RPMI8226 (cell line): ENCODE measurements at regions not wholly inside any gene's neighbourhood (a gene's known extent, or its start where the extent isn't known, plus 50 kb on each side); places are given as distances from the start of the nearest gene placed in this dataset.
"Not testable (repeated sequence)": the region's sequence is repeated elsewhere in the genome, so short reads cannot be mapped to it uniquely, and the experiment has no call there.

Experiments used
- DNase-seq: peaks from one replicate; pipeline ENCODE4 v3.0.0-alpha.2; 2015

DNA sequence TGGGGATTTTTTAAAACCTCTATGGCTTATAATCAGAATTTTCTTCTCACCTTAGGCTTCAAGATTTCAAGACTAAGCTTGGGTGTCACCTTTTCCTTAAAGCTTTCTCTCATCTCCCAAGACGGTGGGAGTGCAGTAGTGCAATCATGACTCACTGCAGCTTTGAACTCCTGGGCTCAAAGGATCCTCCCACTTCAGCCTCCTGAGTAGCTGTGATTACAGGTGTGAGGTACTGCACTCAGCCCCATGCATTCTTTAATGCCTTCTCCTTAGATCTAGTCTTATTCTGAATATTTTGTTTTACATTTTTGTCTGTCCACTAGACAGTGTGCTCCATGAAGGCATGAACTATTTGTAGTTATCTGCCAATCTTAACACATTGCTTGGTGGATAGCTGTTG lies 55.7 kb upstream of the FAT3 start:
- DNase-seq: no peak

DNA sequence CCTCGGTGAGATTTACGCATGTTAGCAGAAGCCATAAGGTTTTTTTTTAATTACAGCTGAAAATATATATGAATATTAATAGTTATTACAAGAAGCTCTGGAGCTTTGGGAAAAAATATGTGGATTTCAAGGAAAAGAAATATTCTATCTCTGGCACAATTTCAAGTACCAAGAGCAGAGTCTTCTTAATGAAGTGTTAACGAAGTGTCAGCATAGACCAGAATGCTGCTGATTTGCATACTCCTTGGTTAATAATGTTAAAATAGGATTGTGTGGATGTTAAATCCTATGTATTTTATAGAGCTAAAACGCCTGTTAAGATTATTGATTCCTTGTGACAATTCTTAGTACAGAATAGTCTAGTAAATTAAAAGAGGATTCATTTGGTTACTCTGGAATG lies 57.0 kb upstream of the FAT3 start:
- DNase-seq: no peak

GRCh38 chr11:92166335-92166734 lies 58.3 kb upstream of the FAT3 start:
- DNase-seq: no peak

DNA sequence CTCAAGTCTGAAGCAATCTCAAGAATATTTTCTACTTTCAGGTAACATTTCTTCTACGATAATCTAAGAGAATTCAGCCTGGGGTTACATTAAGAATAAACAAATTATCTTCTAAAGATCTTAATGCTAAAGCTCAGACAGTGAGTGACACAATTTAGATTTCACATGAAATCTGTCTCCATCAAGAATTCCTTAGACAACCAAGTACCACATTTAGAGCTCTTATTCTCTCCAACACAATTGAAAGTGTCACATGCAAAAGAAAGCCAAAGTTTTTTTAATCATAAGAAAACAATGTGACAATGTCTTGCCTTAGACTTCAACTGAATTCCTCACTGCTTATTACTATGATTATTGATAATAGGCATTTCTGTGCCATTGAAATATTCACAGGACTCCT lies 60.7 kb upstream of the FAT3 start:
- DNase-seq: no peak

DNA sequence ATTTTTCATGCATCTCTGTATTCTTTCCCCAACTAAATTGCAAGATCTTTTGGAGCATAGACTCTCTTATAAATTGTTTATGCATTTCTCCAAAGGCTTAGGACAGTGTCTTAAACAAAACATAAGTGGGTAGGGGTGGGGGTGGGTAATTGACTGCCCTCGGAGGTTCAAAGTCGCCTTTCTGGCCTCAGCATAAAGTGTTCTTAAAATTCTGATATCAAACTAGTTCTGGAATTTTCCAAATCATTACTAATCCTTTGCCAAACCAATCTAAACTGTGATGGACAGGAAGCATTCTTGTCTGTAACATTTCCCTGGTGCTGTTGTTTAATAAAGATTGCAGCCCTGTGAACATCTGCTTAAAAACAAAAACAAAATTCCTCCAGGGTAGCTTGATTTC lies 61.8 kb upstream of the FAT3 start:
- DNase-seq: no peak

- DNase-seq: no peak
These were observed 64.7 kb upstream of the FAT3 start for GRCh38 chr11:92159931-92160330.

- not testable (repeated sequence) for DNase-seq
These were observed 67.2 kb upstream of the FAT3 start for GRCh38 chr11:92157390-92157789.

GRCh38 chr11:92154611-92155010 lies 70.0 kb upstream of the FAT3 start:
- no peak for DNase-seq

DNA sequence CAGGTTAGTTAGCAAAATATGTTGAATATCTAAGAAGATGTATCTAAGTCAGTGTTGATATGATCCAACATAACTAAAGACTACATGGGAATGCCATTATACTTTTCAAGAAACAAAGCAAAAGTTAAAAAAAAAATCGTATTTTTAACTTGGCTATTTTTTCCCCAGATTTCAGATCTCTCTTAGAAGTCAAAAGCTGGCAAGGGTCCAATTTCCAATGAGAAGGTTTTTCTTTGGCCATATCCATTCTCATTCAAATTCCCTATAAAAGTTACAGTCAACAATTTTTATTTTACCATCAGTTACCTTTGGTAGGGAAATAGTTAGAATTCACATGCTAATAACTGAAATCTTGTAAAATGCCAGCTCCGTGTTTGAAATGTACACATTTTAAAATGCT lies 70.5 kb upstream of the FAT3 start:
- DNase-seq: no peak

- DNase-seq: no peak
These were observed 71.1 kb upstream of the FAT3 start for GRCh38 chr11:92153542-92153941.

- peak; percentile 5 for DNase-seq
These were observed 72.4 kb upstream of the FAT3 start for GRCh38 chr11:92152245-92152644.

GRCh38 chr11:92149996-92150395 lies 74.6 kb upstream of the FAT3 start:
- DNase-seq: no peak

GRCh38 chr11:92141725-92142124 lies 82.9 kb upstream of the FAT3 start:
- DNase-seq: no peak

- no peak for DNase-seq
These were observed 83.5 kb upstream of the FAT3 start for GRCh38 chr11:92141159-92141558.

GRCh38 chr11:92140021-92140420 lies 84.6 kb upstream of the FAT3 start:
- no peak for DNase-seq

- no peak for DNase-seq
These were observed 86.3 kb upstream of the FAT3 start for GRCh38 chr11:92138296-92138695.

DNA sequence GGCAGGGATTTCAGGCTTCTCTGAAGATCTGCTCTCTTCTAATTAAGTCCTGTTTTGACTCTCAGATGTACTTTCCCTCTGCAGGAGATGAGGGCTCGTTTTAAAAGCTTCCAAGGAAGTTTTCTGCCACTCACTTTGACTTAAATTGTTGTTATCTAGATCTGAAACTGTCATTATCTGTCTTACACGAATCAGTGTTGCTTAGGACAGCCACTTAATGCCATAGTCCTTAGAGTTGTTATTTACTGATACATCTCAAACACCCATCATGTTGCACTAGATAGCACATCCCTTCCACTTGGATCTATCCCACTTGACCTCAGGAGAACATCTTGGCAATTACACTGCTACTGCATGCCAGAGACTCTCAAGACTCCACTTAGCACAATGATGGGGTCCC lies 86.9 kb upstream of the FAT3 start:
- DNase-seq: no peak

DNA sequence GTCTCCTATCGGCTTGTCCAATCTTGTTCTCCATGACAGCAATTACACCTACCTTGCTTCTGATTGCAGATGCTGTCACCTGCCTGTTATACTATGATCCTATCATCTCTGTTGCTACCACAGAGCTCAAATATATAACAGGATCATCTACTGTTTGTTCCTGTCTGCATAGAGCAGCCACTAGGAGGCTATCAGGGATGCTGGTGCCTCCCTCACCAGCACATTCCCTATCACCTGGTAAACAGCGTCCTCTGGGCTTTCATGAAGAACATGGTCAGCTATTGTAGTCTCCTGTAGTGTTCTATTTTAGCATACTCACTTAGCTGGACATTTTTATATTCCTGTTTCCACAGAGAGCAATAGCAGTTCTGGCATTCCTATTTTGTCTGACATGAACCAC lies 87.8 kb upstream of the FAT3 start:
- DNase-seq: no peak

DNA sequence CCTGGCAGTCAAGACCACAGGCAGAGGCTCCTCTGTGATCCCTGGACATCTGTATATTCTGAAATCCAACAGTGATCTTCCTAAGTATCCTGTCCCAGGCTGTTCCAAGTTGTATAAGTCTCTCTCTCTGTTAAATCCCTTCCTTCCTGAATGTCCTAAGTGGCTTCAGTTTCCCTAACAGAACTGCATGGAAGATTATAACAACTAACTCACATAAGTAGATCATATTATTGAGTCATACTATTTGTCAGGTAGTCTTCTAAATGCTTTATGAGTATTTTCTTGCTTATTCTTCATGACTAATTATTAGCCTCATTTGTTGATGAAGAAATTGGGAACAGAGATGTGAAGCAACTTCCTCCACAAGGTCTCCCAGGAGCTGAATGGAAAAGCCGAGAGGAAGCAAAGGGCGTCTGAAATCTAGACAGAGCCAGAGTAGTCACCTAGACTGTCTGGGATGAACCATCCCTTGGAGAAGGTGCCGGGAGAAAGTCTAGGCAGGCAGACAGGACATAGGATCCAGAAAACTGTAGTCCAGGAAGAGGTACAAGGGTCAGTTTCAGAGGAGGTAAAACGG lies 93.2 kb upstream of the FAT3 start:
- no peak for DNase-seq

- no peak for DNase-seq
These were observed 94.2 kb upstream of the FAT3 start for GRCh38 chr11:92130421-92130831.

DNA sequence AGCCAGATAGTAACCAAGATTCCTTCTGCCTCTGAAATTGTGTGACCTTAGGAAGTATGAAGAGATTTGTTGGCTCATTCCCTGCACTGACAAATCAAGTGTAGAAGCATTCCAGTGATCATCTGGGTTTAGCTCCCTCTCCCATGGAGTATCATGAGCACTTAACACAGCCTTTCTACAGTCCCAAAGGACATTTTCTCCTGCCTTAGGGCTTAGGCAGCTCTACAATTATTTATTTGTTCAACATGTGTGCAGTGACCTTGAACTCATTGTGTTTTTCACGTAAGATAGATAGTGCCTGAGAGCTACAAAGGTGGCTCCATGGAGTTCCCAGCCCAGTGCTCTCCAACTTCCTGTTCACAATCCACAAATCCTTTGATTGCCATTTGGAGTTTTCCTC lies 94.8 kb upstream of the FAT3 start:
- DNase-seq: no peak

DNA sequence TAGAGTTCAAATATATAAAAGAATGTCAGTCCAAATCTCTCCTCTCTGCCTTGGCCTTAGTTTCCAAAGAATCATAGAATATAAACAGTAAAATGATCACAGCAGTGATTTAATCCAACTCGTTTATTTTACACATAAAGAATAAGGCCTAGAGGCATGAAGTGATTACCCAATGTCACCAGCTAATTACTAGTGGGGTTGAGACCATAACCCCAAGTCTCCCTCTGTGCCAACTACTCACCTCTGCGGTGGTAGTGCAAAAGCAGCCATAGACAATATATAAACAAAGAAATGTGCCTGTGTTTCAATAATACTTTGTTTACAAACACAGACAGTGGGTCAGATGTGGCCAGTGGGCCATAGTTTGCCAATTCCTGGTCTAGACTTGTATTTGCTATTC lies 96.6 kb upstream of the FAT3 start:
- DNase-seq: no peak

DNA sequence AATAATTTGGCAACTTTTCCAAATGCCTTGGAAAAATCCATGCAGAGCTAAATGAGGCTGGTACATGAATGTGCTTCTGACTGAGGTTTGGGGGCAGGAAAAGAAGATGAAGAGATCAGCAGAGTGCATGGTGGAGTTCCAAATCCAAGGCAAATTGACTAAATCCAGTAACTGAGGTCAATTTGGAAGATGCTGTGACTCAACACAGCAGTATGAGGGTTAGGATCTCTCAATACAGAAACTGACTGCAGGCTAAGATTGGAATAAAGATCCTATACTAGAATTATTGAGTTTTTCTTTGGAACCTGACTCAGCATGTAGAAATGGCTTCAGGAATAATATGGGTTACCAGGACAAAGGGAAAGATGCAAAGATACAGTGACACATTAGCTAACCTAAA lies 99.3 kb upstream of the FAT3 start:
- DNase-seq: no peak

GRCh38 chr11:92123540-92123939 lies 101.1 kb upstream of the FAT3 start:
- DNase-seq: no peak

GRCh38 chr11:92122561-92122960 lies 102.1 kb upstream of the FAT3 start:
- no peak for DNase-seq

- DNase-seq: no peak
These were observed 113.3 kb upstream of the FAT3 start for GRCh38 chr11:92111287-92111686.
